ENCODE measurements at regions not wholly inside any gene's neighbourhood (a gene's known extent, or its start where the extent isn't known, plus 50 kb on each side); places are given as distances from the start of the nearest gene placed in this dataset.

GRCh38 chr7:85634951-85635350 lies 448.1 kb upstream of the SEMA3D start:
- no peak for TF ChIP-seq CTCF (IDR thresholded peaks at IDR 0.05; ENCODE audit: extremely low read depth, missing control alignments)
- DNase-seq (ENCODE audit: low spot score), result no peak

GRCh38 chr7:85630904-85631600 lies 444.2 kb upstream of the SEMA3D start:
- DNase-seq (ENCODE audit: low spot score), result no peak
- TF ChIP-seq CTCF (IDR thresholded peaks at IDR 0.05; ENCODE audit: extremely low read depth, missing control alignments), result no peak

GRCh38 chr7:85627791-85628586 lies 441.1 kb upstream of the SEMA3D start:
- no peak for TF ChIP-seq CTCF (IDR thresholded peaks at IDR 0.05; ENCODE audit: extremely low read depth, missing control alignments)
- DNase-seq (ENCODE audit: low spot score), result no peak

- no peak for TF ChIP-seq CTCF (IDR thresholded peaks at IDR 0.05; ENCODE audit: extremely low read depth, missing control alignments)
- no peak for DNase-seq (ENCODE audit: low spot score)
Observed at GRCh38 chr7:85622059-85622458, 435.2 kb upstream of the SEMA3D start.

GRCh38 chr7:85620936-85621685 lies 434.3 kb upstream of the SEMA3D start:
- TF ChIP-seq CTCF (IDR thresholded peaks at IDR 0.05; ENCODE audit: extremely low read depth, missing control alignments), result no peak
- DNase-seq (ENCODE audit: low spot score), result no peak

GRCh38 chr7:85619236-85619635 lies 432.4 kb upstream of the SEMA3D start:
- no peak for TF ChIP-seq CTCF (IDR thresholded peaks at IDR 0.05; ENCODE audit: extremely low read depth, missing control alignments)

GRCh38 chr7:85614684-85615083 lies 427.8 kb upstream of the SEMA3D start:
- no peak for TF ChIP-seq CTCF (IDR thresholded peaks at IDR 0.05; ENCODE audit: extremely low read depth, missing control alignments)
- no peak for DNase-seq (ENCODE audit: low spot score)

More at GRCh38 chr7:85619236-85619635, 432.4 kb upstream of the SEMA3D start:
- DNase-seq (ENCODE audit: low spot score), result no peak
